Stimulated activated CD4-positive, alpha-beta T cell treated with anti-CD3 and anti-CD28 coated beads, Interleukin-2, amount 100 ng/mL, for 24 hours (primary cell): ENCODE measurements at regions not wholly inside any gene's neighbourhood (a gene's known extent, or its start where the extent isn't known, plus 50 kb on each side); places are given as distances from the start of the nearest gene placed in this dataset.
"Not testable (repeated sequence)": the region's sequence is repeated elsewhere in the genome, so short reads cannot be mapped to it uniquely, and the experiment has no call there.

ENCODE experiments used
- DNase-seq, 2 donors: peaks; one replicate each; pipeline ENCODE4 v3.0.0-alpha.2; 2020

DNA sequence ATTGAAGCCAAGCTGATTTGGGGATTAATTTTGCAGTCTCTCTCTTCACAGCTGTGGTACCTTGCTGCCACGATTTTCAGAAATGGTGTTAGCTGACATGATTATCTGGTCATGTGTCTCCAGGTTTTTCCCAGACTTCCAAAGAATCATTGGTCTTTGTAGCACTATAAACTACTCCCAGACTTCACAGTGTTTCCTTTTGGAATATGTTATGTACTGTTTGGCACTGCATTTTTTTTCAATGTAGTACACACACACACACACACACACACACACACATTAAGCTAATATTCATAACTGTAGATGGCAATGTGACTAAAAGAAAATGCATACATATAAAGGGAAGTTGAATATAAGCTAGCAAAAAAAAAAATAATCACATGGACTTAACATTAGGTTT, 856.6 kb upstream of the SPRY2 start:
- DNase-seq, result no peak

- no peak for DNase-seq
Measured at GRCh38 chr13:81194362-81194761, 853.4 kb upstream of the SPRY2 start.

DNA sequence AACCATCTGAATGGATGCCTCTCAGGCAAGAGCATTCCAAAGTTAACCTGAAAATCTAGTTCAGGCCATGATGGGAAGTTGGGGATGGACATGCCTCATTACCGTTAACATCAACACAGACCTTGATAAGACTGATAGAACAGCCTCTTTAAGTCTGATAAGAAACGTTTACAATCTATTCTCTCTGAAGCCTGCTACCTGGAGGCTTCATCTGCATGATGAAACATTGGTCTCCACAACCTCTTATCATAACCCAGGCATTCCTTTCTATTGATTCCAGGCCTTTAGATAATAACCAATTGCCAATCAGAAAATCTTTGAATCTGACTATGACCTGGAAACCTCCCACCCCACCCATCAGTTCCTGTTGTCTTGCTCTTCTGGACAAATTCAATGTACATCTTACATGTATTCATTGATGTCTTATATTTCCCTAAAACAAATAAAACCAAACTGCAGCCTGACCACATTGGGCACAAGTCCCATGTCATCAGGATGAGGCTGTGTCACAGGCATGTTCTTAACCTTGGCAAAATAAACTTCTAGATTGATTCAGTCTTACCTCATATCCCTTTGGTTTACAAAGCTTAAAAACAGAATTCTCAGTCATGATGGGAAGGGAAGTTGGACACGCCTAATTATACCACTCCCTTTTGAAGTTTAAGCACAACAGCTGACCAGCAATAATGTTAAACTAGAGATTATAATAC, 843.8 kb upstream of the SPRY2 start:
- no peak for DNase-seq

- no peak for DNase-seq
Measured at GRCh38 chr13:81172603-81173002, 831.7 kb upstream of the SPRY2 start.

GRCh38 chr13:81171065-81171647, 830.2 kb upstream of the SPRY2 start:
- no peak for DNase-seq

- DNase-seq, result not testable (repeated sequence)
Measured at GRCh38 chr13:81163823-81164222, 822.9 kb upstream of the SPRY2 start.

GRCh38 chr13:81153478-81153877, 812.6 kb upstream of the SPRY2 start:
- DNase-seq, result no peak

- DNase-seq, result no peak
Measured at GRCh38 chr13:81148822-81149221, 807.9 kb upstream of the SPRY2 start.

DNA sequence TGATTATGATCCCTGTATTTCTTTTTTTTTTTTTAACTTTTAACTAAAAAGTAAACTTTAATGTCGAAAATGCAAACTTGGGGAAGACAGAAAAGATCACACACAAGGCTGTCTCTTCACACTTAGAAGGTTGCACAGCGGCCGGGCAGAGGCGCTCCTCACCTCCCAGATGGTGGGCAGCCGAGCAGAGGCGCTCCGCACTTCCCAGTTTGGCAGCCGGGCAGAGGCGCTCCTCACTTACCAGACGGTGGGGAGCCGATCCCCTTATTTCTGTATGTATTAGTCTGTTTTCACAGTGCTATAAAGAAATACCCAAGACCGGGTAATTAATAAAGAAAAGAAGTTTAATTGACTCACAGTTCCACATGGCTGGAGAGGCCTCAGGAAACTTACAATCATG, 805.6 kb upstream of the SPRY2 start:
- not testable (repeated sequence) for DNase-seq

- DNase-seq, result no peak
Measured at GRCh38 chr13:81142306-81142999, 801.5 kb upstream of the SPRY2 start.

GRCh38 chr13:81140675-81141074, 799.7 kb upstream of the SPRY2 start:
- no peak for DNase-seq

GRCh38 chr13:81139987-81140386, 799.1 kb upstream of the SPRY2 start:
- DNase-seq, result no peak

DNA sequence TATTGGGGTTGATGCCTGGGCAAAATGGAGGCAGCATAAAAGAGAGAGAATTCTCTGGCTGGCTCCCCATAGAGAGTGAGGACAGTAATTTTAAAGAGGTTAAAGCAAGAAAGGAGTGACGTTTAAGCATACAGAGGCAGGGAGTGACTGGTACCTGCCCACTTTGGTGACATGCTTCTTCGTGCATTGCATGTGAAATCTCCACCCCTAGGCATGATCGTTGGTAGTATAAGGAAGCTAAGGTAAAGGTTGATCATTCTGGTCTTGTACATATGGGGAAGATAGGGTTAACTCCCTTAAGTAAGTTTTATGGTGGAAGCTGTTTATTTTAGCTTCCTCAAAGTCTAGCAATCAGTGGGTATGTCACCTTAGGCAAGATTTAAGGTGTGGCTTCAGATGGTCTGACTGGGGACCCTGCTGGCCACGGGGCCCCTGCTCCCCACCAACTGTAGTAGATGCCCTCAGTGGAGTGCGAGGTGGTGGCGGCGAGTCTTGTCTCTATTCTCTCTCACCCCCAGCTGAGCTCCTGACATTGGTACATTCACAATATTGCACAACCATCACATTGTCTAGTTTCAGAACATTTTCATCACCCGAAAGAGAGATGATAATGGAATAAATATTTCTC, 797.5 kb upstream of the SPRY2 start:
- DNase-seq, result no peak

GRCh38 chr13:81133066-81133465, 792.1 kb upstream of the SPRY2 start:
- no peak for DNase-seq

- DNase-seq, result no peak
Measured at GRCh38 chr13:81117416-81117815, 776.5 kb upstream of the SPRY2 start.

DNA sequence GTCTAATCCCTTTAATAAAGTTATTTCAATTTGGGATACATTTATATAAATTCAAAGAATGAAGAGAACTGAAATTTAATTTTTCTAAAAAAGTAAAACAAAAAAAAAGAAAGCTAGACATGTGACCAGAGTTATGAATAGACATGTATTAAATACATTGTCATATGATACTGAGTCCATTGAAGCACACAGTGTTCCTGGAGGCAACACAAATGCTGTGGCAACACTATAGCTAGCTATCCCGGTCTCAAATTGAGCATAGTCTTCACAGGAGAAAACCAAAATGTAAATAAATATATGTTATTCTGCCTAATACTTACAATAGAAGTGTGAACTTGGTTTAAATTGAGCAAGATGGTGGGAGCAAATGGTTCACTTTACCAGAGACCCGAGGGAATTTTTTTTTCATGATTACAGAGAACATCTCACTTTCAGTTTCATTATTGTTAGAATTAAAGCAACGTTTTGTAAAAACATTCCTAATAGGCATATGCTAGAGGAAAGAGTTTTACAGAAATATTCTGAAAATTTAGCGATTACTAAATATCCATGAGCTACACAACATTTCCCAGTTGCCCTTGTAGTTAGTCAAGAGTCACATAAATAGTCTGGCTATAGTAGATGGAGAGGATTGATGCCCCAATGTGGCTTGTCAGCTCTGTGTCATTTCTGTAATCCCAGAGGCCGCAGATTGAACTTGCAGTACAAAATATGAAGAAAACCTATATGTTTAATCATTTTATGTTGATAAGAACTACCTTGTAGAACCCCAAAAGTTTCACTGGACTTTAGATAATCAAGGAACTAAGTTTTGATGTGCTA, 775.7 kb upstream of the SPRY2 start:
- no peak for DNase-seq

DNA sequence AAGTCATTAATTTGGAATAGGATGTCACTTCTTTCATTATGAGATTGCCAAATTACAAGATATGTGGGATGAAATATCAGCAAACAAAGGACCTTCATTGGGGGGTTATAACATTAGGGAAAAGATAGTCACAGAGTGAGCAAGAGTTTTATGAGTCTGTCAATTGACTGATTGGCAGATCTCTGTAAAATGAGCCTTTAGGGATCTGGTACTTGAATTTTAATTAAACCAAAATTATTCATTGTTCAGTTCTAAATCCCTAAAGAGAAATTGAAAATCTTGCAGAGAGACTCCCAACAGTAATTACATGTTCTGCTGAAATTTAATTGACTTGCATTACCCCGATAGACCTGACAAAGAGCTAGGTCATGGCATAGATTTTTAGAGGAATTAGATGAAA, 768.1 kb upstream of the SPRY2 start:
- no peak for DNase-seq

GRCh38 chr13:81106348-81106747, 765.4 kb upstream of the SPRY2 start:
- no peak for DNase-seq

DNA sequence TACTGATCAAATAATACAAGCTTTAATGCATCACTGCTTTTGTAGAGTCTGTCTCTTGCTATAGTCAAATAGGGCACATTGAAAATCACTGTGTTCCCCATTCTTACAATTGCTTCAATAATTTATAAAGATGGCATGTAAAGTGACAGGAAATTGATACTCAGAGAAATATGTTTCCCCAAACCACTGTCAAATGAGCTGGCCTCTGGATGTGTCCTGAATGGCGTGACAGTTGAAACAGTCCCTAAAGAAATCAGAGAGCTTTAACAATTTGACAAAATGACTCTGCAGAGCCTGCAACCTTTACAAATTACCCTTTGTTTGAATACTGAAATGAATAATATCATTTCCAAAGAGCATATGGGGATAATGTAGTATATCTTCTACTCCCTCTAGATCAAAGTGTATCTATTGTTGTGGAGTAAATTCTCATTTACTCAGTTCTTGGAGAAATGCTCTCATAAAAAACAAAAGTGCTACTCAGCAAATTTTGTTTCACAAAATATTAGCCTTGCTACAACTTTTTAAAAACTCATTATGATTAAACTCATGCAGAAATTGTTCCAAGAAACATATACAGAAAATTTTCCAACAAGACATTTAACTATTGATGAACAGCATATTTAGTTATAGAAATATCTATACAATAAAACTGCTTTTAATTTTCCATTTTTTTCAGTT, 763.2 kb upstream of the SPRY2 start:
- no peak for DNase-seq

DNA sequence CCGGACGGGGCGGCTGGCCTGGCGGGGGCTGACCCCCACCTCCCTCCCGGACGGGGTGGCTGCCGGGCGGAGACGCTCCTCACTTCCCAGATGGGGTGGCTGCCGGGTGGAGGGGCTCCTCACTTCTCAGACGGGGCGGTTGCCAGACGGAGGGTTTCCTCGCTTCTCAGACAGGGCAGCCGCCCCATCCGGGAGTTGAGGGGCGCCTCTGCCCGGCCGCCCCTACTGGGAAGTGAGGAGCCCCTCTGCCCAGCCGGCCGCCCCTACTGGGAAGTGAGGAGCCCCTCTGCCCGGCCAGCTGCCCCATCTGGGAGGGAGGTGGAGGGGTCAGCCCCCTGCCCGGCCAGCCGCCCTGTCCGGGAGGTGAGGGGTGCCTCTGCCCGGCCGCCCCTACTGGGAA, 761.1 kb upstream of the SPRY2 start:
- not testable (repeated sequence) for DNase-seq

DNA sequence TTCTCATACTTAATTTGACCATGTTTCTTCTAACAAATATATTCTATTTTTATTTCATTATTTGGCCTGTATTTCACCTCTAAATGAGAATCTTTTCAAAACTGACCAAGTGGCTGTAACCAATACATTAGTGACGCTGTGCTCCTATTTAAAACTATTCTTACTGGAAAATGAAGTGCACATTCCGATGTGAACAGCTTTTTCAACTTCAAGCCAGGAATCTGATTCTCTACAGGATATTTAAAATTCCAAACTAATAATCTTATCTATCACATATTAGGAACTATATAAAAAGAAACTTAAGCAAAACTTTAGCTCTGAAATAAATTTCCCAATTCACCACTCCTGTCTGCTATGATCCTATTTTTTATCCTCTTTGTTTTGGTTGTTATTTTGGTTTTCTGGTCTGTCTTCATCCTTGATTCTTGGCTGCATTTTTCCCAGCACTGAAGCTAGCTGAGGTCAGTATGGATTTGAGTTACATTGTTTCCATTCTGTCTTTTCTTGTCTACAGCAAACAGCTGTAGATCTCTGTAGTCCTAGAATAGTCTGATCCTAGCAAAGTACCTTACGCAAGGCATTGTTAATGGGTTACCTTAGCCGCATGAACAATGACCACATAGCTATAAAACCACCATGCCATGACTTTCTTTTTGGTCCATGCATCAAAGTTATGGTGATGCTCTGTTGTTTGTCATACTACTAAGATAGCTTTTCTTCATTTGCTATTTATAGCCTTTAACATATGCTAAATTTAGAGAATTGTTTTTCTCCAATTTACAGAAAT, 748.6 kb upstream of the SPRY2 start:
- no peak for DNase-seq
